Mucosa of descending colon (tissue), 3 donors: ENCODE measurements at regions not wholly inside any gene's neighbourhood (a gene's known extent, or its start where the extent isn't known, plus 50 kb on each side); places are given as distances from the start of the nearest gene placed in this dataset.
"Not testable (repeated sequence)": the region's sequence is repeated elsewhere in the genome, so short reads cannot be mapped to it uniquely, and the experiment has no call there.

Source experiments
- ATAC-seq: fragments of 200-7000 bp; cut with Tn5 transposase; one replicate; pipeline ENCODE4 v1.9.1; 2020; ENCODE audit warnings: mild to moderate bottlenecking, moderate library complexity
- DNase-seq, 3 donors: peaks; one replicate each; pipeline ENCODE4 v3.0.0-alpha.2; 2020
- H3K36me3 ChIP-seq: fragments of 200-600 bp; one replicate; pipeline ENCODE4 v1.8.0; 2021; ENCODE audit warnings: low read depth, mild to moderate bottlenecking
- H3K4me1 ChIP-seq: fragments of 200-600 bp; one replicate; pipeline ENCODE4 v1.8.0; 2021; ENCODE audit warnings: low read depth, mild to moderate bottlenecking
- H3K4me3 ChIP-seq: fragments of 200-600 bp; one replicate; pipeline ENCODE4 v1.8.0; 2021; ENCODE audit warnings: mild to moderate bottlenecking
- H3K9me3 ChIP-seq: fragments of 200-600 bp; one replicate; pipeline ENCODE4 v1.8.0; 2021; ENCODE audit warnings: mild to moderate bottlenecking
- CTCF ChIP-seq: fragments of 200-600 bp; IDR thresholded peaks from one replicate; pipeline ENCODE4 v1.8.0; 2022; ENCODE audit warnings: antibody characterized with exemption, mild to moderate bottlenecking
- intact Hi-C, 2 donors: fragments of 100-400 bp; cut with DNase I in 1 of 2; cut with micrococcal nuclease in 1 of 2; formaldehyde crosslinking; loops; one replicate each; pipeline versions ENCODE4 v1.11.0 to v1.11.1; 2022; cut with DNase I, micrococcal nuclease
- donor health status: DM: no; HTN: no; CAD: no; lungs with moderate emphysema.
- donor health status: DM: no; HTN: no; CAD: no.
- donor health status: DM: no; HTN: yes; CAD: no.

- H3K36me3 ChIP-seq = no peaks in the 10 kb centered on the region
- intact Hi-C loops = no loop called here
- DNase-seq (no peak), ATAC-seq (no peak)
- no peak overlapping the region for H3K4me3 ChIP-seq
- H3K4me1 ChIP-seq = no peaks in the 10 kb centered on the region
- no peak for TF ChIP-seq CTCF
- H3K9me3 ChIP-seq = no peaks in the 10 kb centered on the region
Observed at GRCh38 chr9:13915591-13916301, 398.2 kb downstream of the NFIB start.

- Histone ChIP-seq H3K36me3 (no peaks in the 10 kb centered on the region), H3K4me1 (no peaks in the 10 kb centered on the region), H3K4me3 (no peak overlapping the region), H3K9me3 (no peaks in the 10 kb centered on the region)
- DNase-seq = no peak
- intact Hi-C loops = no loop called here
- no peak for ATAC-seq
- no peak for TF ChIP-seq CTCF
Observed at GRCh38 chr9:13915131-13915530, 398.8 kb downstream of the NFIB start.

GRCh38 chr9:13911473-13911872, 402.5 kb downstream of the NFIB start:
- intact Hi-C loops = no loop called here
- no peak for TF ChIP-seq CTCF
- no peak for ATAC-seq

GRCh38 chr9:13907842-13908241, 406.1 kb downstream of the NFIB start:
- intact Hi-C loops = not testable (repeated sequence)

More at GRCh38 chr9:13911473-13911872, 402.5 kb downstream of the NFIB start:
- H3K4me1 ChIP-seq = no peaks in the 10 kb centered on the region
- no peaks in the 10 kb centered on the region for H3K36me3 ChIP-seq
- DNase-seq = no peak
- no peaks in the 10 kb centered on the region for H3K9me3 ChIP-seq
- no peak overlapping the region for H3K4me3 ChIP-seq

GRCh38 chr9:13904746-13905145, 409.2 kb downstream of the NFIB start:
- H3K9me3 ChIP-seq = no peaks in the 10 kb centered on the region
- no peaks in the 10 kb centered on the region for H3K36me3 ChIP-seq
- no peak for TF ChIP-seq CTCF
- ATAC-seq (no peak), DNase-seq (no peak)
- H3K4me3 ChIP-seq = no peak overlapping the region
- intact Hi-C loops = no loop called here
- no peaks in the 10 kb centered on the region for H3K4me1 ChIP-seq

More at GRCh38 chr9:13907842-13908241, 406.1 kb downstream of the NFIB start:
- not testable (repeated sequence) for H3K36me3 ChIP-seq, DNase-seq, H3K9me3 ChIP-seq, H3K4me1 ChIP-seq, H3K4me3 ChIP-seq, ATAC-seq

- no peak for TF ChIP-seq CTCF
- intact Hi-C loops = no loop called here
- Histone ChIP-seq H3K9me3 (no peaks in the 10 kb centered on the region), H3K4me3 (no peak overlapping the region), H3K36me3 (no peaks in the 10 kb centered on the region), H3K4me1 (no peaks in the 10 kb centered on the region)
- ATAC-seq = no peak
- DNase-seq = no peak
Observed at GRCh38 chr9:13904311-13904710, 409.6 kb downstream of the NFIB start.
